Nephron (organoid): ENCODE measurements at regions not wholly inside any gene's neighbourhood (a gene's known extent, or its start where the extent isn't known, plus 50 kb on each side); places are given as distances from the start of the nearest gene placed in this dataset.
A peak's percentile ranks its signal among the peaks of the same experiment; 100 is the strongest.

Experiments used
- H3K27ac Mint-ChIP-seq, 3 experiments: 2 replicates each; pipeline ENCODE4 v1.8.0; 2020; ENCODE audit warnings: mixed read lengths in 3 of 3, mild to moderate bottlenecking in 2 of 3, moderate library complexity in 1 of 3
- H3K27me3 Mint-ChIP-seq: 2 replicates; pipeline ENCODE4 v1.8.0; 2021; ENCODE audit warnings: low read depth, mild to moderate bottlenecking, moderate library complexity, mixed read lengths
- H3K36me3 Mint-ChIP-seq: 2 replicates; pipeline ENCODE4 v1.8.0; 2020; ENCODE audit warnings: low read depth, mixed read lengths
- H3K4me1 Mint-ChIP-seq: 2 replicates; pipeline ENCODE4 v1.8.0; 2020; ENCODE audit warnings: mixed read lengths
- H3K4me3 Mint-ChIP-seq, 3 experiments: 2 replicates each; pipeline ENCODE4 v1.8.0; 2020; ENCODE audit warnings: mild to moderate bottlenecking in 3 of 3, mixed read lengths in 3 of 3, moderate library complexity in 2 of 3
- H3K9me3 Mint-ChIP-seq: 2 replicates; pipeline ENCODE4 v1.8.0; 2020; ENCODE audit warnings: mixed read lengths
- CTCF ChIP-seq, 3 experiments: fragments of 200-600 bp; sonication (generic); IDR thresholded peaks; one replicate each; pipeline ENCODE4 v1.5.0; 2021; ENCODE audit warnings: antibody characterized with exemption in 3 of 3; ENCODE audit not compliant: unreplicated experiment in 3 of 3

DNA sequence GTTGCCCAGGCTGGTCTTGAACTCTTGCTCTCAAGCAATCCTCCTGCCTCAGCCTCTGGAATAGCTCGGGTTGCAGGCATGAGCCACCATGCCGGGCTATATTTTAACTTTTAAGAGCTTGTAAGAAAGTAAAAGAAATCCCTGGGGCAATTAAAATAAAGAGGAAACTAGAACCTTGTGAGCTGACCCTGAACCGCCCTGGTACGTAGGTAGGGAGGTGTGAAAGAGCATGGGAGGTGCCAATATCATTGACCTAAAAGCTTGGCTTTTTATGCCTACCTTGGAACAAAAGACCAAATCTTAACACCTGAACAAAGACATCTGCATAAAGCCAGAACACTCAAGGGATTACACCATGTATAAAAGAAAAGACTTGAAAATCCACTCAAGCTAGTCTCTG, 595.1 kb downstream of the SOX6 start:
- H3K36me3 Mint-ChIP-seq = no peaks in the 10 kb centered on the region
- TF ChIP-seq CTCF (IDR thresholded peaks at IDR 0.05; ENCODE audit: unreplicated experiment in 3 of 3) = no peak
- no peak overlapping the region for H3K4me3 Mint-ChIP-seq
- peaks cover 3% of the 10 kb centered on the region for H3K27me3 Mint-ChIP-seq
- H3K4me1 Mint-ChIP-seq = no peaks in the 10 kb centered on the region
- peak overlapping the region in 1 of 3 experiments; percentile 63 for H3K27ac Mint-ChIP-seq
- H3K9me3 Mint-ChIP-seq = peaks cover 16% of the 10 kb centered on the region

DNA sequence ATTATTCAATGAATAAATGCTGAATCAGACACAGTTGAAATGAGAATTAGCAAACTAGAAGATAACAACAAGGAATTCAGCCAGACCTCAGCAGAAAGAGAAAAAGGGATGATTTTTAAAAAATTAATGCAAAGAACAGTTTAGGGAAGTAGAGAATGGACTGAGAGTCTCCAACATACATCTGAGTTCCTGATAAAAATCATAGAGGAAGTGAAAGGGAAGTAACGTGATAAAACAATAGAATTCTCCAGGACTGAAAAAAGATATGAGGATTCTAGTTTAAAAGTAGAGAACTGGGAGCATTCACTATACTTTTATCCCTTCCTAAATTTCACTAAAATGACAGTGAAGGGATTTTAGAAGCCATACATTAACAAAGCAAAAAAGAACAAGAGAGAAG, 592.0 kb downstream of the SOX6 start:
- H3K27ac Mint-ChIP-seq = peak overlapping the region in 1 of 3 experiments; percentile 3

GRCh38 chr11:15764948-15765347, 591.4 kb downstream of the SOX6 start:
- TF ChIP-seq CTCF (IDR thresholded peaks at IDR 0.05; ENCODE audit: unreplicated experiment in 3 of 3) = no peak
- no peak overlapping the region for H3K4me3 Mint-ChIP-seq
- peaks cover 5% of the 10 kb centered on the region for H3K4me1 Mint-ChIP-seq
- peaks cover 3% of the 10 kb centered on the region for H3K27me3 Mint-ChIP-seq
- H3K27ac Mint-ChIP-seq = peak overlapping the region in 1 of 3 experiments; percentile 68
- no peaks in the 10 kb centered on the region for H3K36me3 Mint-ChIP-seq
- peaks cover 25% of the 10 kb centered on the region for H3K9me3 Mint-ChIP-seq

More for the DNA sequence above, 592.0 kb downstream of the SOX6 start:
- no peaks in the 10 kb centered on the region for H3K36me3 Mint-ChIP-seq
- no peak overlapping the region for H3K4me3 Mint-ChIP-seq
- H3K9me3 Mint-ChIP-seq = peaks cover 25% of the 10 kb centered on the region
- TF ChIP-seq CTCF (IDR thresholded peaks at IDR 0.05; ENCODE audit: unreplicated experiment in 3 of 3) = no peak
- peaks cover 3% of the 10 kb centered on the region for H3K27me3 Mint-ChIP-seq
- H3K4me1 Mint-ChIP-seq = peaks cover 2% of the 10 kb centered on the region

DNA sequence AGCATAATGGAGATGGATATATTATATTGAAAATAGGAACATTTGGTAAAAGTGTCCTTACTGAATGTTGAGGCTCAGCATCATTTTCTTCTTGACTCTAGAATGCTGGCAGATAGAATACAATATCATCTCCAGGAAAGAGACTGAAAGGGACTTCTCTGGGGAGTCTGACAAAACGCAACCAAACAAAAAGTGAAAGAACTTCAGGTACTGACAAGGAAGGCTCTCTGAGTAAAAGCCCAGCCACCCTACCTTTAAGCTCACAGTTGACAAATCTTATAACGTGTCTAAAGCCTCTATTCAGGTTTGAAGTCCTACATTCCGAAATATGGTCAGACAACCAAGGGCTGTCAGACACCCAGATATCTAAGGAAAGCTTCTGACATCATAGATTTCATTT, 590.8 kb downstream of the SOX6 start:
- Mint-ChIP-seq H3K27me3 (peaks cover 2% of the 10 kb centered on the region), H3K4me3 (no peak overlapping the region), H3K36me3 (no peaks in the 10 kb centered on the region), H3K9me3 (peaks cover 25% of the 10 kb centered on the region), H3K27ac (peak overlapping the region in 1 of 3 experiments; percentile 68), H3K4me1 (peaks cover 5% of the 10 kb centered on the region)
- no peak for TF ChIP-seq CTCF (IDR thresholded peaks at IDR 0.05; ENCODE audit: unreplicated experiment in 3 of 3)

GRCh38 chr11:15768321-15768720, 588.0 kb downstream of the SOX6 start:
- Mint-ChIP-seq H3K36me3 (no peaks in the 10 kb centered on the region), H3K4me3 (no peak overlapping the region), H3K9me3 (peaks cover 24% of the 10 kb centered on the region), H3K4me1 (peaks cover 14% of the 10 kb centered on the region), H3K27me3 (no peaks in the 10 kb centered on the region), H3K27ac (peak overlapping the region in 2 of 3 experiments; percentile 68 to 95)
- TF ChIP-seq CTCF (IDR thresholded peaks at IDR 0.05; ENCODE audit: unreplicated experiment in 3 of 3) = no peak

- TF ChIP-seq CTCF (IDR thresholded peaks at IDR 0.05; ENCODE audit: unreplicated experiment in 3 of 3) = no peak
- Mint-ChIP-seq H3K4me1 (peaks cover 23% of the 10 kb centered on the region), H3K27me3 (no peaks in the 10 kb centered on the region), H3K27ac (peak overlapping the region; percentile 68 to 95 (median 88)), H3K4me3 (no peak overlapping the region), H3K36me3 (no peaks in the 10 kb centered on the region), H3K9me3 (peaks cover 18% of the 10 kb centered on the region)
These were observed 587.1 kb downstream of the SOX6 start for GRCh38 chr11:15769203-15769602.
